ENCODE measurements at regions not wholly inside any gene's neighbourhood (a gene's known extent, or its start where the extent isn't known, plus 50 kb on each side); places are given as distances from the start of the nearest gene placed in this dataset.

DNA sequence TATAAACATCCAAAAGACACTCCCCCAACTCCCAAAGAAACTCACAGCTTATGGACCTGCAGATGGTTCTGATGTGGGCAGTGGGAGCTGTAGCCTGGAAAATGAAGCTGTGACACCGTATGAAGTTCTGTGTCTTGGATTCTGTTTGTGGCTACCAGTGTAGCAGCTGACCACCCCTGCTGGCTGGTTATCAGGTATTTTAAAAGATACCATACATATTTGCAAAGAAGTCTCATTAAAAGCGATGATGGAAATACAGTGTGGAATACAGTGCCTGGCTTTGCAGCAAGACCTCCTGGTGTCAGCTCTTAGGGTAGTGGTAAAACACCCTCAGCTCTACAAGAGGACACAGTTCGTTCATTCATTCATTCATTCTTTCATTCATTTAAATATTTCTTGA is 194.3 kb upstream of the PRKCQ start:
- TF ChIP-seq, protein P1, sequence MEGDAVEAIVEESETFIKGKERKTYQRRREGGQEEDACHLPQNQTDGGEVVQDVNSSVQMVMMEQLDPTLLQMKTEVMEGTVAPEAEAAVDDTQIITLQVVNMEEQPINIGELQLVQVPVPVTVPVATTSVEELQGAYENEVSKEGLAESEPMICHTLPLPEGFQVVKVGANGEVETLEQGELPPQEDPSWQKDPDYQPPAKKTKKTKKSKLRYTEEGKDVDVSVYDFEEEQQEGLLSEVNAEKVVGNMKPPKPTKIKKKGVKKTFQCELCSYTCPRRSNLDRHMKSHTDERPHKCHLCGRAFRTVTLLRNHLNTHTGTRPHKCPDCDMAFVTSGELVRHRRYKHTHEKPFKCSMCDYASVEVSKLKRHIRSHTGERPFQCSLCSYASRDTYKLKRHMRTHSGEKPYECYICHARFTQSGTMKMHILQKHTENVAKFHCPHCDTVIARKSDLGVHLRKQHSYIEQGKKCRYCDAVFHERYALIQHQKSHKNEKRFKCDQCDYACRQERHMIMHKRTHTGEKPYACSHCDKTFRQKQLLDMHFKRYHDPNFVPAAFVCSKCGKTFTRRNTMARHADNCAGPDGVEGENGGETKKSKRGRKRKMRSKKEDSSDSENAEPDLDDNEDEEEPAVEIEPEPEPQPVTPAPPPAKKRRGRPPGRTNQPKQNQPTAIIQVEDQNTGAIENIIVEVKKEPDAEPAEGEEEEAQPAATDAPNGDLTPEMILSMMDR (conservative IDR thresholded peaks at IDR 0.05; ENCODE audit: low read depth, low read length) = no peak
- no peak overlapping the region for H3K4me3 ChIP-seq (ENCODE audit: low read depth, low read length)
- no peak for DNase-seq (ENCODE audit: low read depth)

DNA sequence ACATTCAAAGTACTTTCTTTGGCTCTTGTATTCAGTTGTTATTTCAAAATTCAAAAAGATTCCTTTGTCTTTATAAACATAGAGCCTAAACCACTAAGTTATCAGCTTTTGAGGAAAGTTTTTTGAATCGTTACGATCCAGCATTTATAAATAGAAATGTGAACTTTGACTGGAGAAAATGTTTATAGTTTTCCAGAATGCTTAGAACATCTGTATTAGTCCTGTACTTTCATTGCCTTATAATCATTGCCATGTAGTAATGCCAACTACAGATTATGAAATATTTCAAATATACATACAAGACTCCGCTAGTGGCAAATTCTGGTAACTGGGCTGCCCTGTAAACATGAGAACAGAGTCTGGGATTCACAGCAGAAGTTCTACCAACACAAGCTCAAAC is 191.3 kb upstream of the PRKCQ start:
- TF ChIP-seq, protein P1 (conservative IDR thresholded peaks at IDR 0.05; ENCODE audit: low read depth, low read length) = no peak
- H3K4me3 ChIP-seq (ENCODE audit: low read depth, low read length) = no peak overlapping the region
- DNase-seq (ENCODE audit: low read depth) = no peak

DNA sequence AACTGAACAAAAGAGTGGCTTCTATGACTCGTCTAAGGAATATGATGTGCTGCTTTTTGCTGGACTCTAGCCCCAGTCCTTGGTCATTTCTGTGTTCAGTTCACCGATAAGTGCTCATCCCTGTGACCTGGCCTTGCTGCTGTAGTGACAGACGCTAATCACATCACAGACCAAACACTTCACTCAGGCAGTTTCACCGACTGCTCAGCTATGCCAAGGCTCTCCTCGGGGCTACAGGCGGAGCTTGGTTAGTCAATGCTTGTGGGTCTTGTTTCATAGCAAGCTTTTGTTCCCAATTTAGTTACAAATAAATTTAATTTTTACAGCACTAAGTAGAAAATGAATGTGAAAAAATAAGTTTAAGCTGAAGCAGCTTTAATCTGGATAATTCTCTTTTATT is 190.8 kb upstream of the PRKCQ start:
- TF ChIP-seq, protein P1 (conservative IDR thresholded peaks at IDR 0.05; ENCODE audit: low read depth, low read length) = no peak
- no peak for DNase-seq (ENCODE audit: low read depth)
- H3K4me3 ChIP-seq (ENCODE audit: low read depth, low read length) = no peak overlapping the region

DNA sequence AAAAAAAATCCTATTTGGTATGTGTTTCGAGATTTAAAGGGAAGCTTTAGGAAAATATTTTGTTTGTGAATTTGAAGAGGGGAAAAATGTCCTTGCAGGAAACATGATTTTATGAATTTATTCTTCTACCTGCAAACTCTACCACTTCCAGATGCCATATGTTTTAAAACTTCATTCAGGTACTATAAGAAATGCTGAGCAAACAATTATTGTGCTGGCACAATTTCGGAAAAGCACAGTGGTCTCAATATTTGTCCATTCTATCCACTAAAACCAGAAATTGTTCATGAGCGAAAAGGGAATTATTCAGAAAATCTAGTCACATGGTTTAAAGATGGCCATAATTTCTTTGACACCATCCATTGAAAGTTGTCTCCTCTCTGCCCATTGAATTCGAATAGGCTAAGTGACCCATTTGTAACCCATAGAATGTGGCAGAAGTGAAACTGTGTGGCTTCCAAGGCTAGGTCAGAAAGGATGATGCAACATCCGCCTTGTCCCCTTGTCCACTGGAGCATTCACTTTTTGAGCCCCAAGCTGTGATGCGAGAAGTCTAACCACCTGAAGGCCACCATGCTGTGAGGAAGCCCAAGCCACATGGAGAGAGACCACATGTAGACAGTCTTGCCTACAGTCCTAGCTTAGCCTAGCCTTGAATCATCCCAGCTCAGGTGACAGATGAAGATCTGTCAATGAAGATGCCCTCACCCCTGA is 189.8 kb upstream of the PRKCQ start:
- TF ChIP-seq, protein P1 (conservative IDR thresholded peaks at IDR 0.05; ENCODE audit: low read depth, low read length) = no peak
- no peak overlapping the region for H3K4me3 ChIP-seq (ENCODE audit: low read depth, low read length)
- no peak for DNase-seq (ENCODE audit: low read depth)

DNA sequence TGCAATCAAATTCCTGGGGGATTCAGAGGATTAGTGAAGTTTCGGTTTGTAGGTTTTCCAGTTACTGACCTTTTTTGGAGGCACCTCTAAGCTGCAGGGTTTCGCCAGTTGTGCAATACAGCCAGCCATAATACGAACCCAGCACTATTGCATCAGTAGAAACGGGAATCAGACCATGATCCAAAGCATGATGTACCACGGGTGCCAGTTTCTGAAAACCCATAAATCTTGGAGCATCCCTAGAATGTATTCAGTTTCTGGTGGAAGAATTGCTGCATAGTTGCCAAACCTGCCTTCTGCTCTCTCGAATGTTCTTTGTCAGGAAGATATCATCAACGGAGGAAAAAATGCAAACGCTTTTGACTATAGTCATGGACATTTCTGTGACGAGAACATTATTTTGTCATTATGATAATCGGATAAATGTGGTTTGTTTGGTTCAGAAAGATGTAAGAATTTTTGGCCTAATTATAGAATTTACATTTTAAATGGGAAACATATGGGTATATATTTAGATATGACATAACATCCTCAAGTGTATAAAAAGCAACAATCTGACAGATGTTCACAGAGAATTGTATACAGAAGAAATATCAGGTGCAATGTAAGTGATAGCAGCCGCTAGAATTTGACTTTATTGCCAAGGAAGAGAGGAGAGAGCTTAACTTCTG is 186.2 kb upstream of the PRKCQ start:
- no peak overlapping the region for H3K4me3 ChIP-seq (ENCODE audit: low read depth, low read length)
- TF ChIP-seq, protein P1 (conservative IDR thresholded peaks at IDR 0.05; ENCODE audit: low read depth, low read length) = no peak
- DNase-seq (ENCODE audit: low read depth) = no peak

DNA sequence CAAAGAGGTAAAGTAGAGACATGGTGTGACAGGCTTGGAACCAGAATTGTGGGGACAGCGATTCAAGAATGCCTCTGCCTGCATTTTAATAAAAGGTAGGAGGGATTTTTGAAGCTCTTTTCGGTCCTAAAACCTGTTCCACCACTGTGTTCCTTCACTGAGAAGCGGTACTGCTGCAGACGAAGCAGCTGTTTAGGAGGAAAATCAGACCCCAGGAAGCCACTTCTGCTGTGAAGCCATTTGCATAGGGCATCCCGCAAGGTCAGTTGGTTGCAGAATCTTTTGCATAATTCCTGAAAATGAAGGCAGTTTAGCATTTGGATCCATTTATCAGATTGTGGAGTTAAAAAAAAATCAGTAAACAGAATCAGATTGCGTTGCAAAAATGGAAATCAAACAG is 183.3 kb upstream of the PRKCQ start:
- no peak for DNase-seq (ENCODE audit: low read depth)
- TF ChIP-seq, protein P1 (conservative IDR thresholded peaks at IDR 0.05; ENCODE audit: low read depth, low read length) = no peak
- no peak overlapping the region for H3K4me3 ChIP-seq (ENCODE audit: low read depth, low read length)

DNA sequence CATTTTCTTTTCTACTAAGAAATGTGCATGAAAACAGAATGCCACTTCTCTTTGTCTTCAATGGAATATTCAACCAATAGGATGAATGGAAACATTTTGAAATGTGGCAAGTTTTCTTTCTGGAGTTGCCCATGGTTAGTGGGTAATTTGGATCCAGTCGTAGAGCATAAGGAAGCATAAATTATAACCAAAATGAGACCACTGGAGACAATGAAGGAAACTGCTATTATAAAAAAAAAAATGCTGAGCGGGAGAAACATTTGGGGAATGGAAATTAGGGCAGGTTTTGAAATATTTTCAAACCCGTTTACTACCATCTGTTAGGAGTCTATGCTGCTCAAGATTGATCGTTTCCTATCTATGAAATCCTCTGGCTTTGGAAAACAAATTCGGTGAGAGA is 182.9 kb upstream of the PRKCQ start:
- TF ChIP-seq, protein P1 (conservative IDR thresholded peaks at IDR 0.05; ENCODE audit: low read depth, low read length) = no peak
- H3K4me3 ChIP-seq (ENCODE audit: low read depth, low read length) = no peak overlapping the region
- DNase-seq (ENCODE audit: low read depth) = no peak
